Non-pigmented ciliary epithelial cell (primary cell): ENCODE measurements at regions not wholly inside any gene's neighbourhood (a gene's known extent, or its start where the extent isn't known, plus 50 kb on each side); places are given as distances from the start of the nearest gene placed in this dataset.
"Not testable (repeated sequence)": the region's sequence is repeated elsewhere in the genome, so short reads cannot be mapped to it uniquely, and the experiment has no call there.

Source experiments
- DNase-seq: peaks from one replicate; pipeline ENCODE4 v3.0.0-alpha.2; 2010; ENCODE audit warnings: low read depth

GRCh38 chr5:9726931-9727330 lies 96.8 kb upstream of the TAS2R1 start:
- DNase-seq = no peak

GRCh38 chr5:9725265-9725664 lies 95.1 kb upstream of the TAS2R1 start:
- DNase-seq = not testable (repeated sequence)

- DNase-seq = no peak
These were observed 94.6 kb upstream of the TAS2R1 start for GRCh38 chr5:9724707-9725106.

GRCh38 chr5:9722601-9723180 lies 92.5 kb upstream of the TAS2R1 start:
- no peak for DNase-seq

- no peak for DNase-seq
These were observed 91.0 kb upstream of the TAS2R1 start for GRCh38 chr5:9721161-9721560.

- DNase-seq = no peak
These were observed 90.2 kb upstream of the TAS2R1 start for GRCh38 chr5:9720361-9720760.

- peak; percentile 83 for DNase-seq
These were observed 86.7 kb upstream of the TAS2R1 start for GRCh38 chr5:9716838-9717281.

GRCh38 chr5:9715891-9716335 lies 85.8 kb upstream of the TAS2R1 start:
- no peak for DNase-seq

GRCh38 chr5:9713959-9714586 lies 83.9 kb upstream of the TAS2R1 start:
- no peak for DNase-seq

GRCh38 chr5:9713356-9713755 lies 83.2 kb upstream of the TAS2R1 start:
- no peak for DNase-seq

- DNase-seq = no peak
These were observed 82.8 kb upstream of the TAS2R1 start for GRCh38 chr5:9712911-9713310.

GRCh38 chr5:9712506-9712905 lies 82.4 kb upstream of the TAS2R1 start:
- DNase-seq = no peak

- DNase-seq = no peak
These were observed 79.9 kb upstream of the TAS2R1 start for GRCh38 chr5:9710069-9710468.

GRCh38 chr5:9707732-9708462 lies 77.7 kb upstream of the TAS2R1 start:
- no peak for DNase-seq

- no peak for DNase-seq
These were observed 69.5 kb upstream of the TAS2R1 start for GRCh38 chr5:9699681-9700080.

- DNase-seq = no peak
These were observed 68.7 kb upstream of the TAS2R1 start for GRCh38 chr5:9698841-9699240.

- no peak for DNase-seq
These were observed 68.1 kb upstream of the TAS2R1 start for GRCh38 chr5:9698125-9698826.

- DNase-seq = no peak
These were observed 62.4 kb upstream of the TAS2R1 start for GRCh38 chr5:9692576-9692975.

GRCh38 chr5:9691261-9691660 lies 61.1 kb upstream of the TAS2R1 start:
- DNase-seq = no peak

- DNase-seq = no peak
These were observed 60.6 kb upstream of the TAS2R1 start for GRCh38 chr5:9690751-9691150.

GRCh38 chr5:9686216-9686615 lies 56.1 kb upstream of the TAS2R1 start:
- DNase-seq = peak; percentile 74

- no peak for DNase-seq
These were observed 51.6 kb upstream of the TAS2R1 start for GRCh38 chr5:9681706-9682105.
